ENCODE measurements at regions not wholly inside any gene's neighbourhood (a gene's known extent, or its start where the extent isn't known, plus 50 kb on each side); places are given as distances from the start of the nearest gene placed in this dataset.

DNA sequence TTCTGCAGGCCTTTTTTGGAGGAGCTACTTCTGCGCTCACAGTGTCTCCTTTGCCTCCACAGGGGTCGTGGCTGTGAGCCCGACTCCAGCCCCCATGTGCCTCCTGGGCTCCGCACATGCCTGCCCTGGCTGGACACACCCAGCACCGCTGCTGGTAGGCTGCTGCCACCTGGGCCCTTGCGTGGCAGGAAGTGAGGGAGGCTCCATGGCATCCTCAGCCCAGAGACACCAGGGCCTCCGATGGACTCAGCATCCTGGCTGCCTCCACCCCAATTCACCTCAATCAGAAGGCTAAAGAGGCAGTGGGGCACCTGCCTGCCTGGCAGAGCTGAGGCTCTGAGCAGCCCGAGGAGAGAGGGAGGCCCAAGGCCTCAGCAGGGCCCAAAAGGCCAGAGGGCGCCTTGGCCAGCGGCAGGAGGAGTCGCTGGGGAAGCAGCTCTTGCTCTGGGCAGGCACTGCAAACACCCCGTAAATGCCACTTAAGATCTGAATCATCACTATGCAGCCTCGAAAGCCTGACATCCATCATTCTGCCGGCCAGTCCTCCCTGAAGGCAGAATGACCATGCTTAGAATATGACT is 68.3 kb upstream of the OTOS start:
- no peak overlapping the region for H3K4me3 ChIP-seq (ENCODE audit: control insufficient read depth, low read depth, low read length)
- no peak for DNase-seq (ENCODE audit: low read depth)
- TF ChIP-seq, protein P1, sequence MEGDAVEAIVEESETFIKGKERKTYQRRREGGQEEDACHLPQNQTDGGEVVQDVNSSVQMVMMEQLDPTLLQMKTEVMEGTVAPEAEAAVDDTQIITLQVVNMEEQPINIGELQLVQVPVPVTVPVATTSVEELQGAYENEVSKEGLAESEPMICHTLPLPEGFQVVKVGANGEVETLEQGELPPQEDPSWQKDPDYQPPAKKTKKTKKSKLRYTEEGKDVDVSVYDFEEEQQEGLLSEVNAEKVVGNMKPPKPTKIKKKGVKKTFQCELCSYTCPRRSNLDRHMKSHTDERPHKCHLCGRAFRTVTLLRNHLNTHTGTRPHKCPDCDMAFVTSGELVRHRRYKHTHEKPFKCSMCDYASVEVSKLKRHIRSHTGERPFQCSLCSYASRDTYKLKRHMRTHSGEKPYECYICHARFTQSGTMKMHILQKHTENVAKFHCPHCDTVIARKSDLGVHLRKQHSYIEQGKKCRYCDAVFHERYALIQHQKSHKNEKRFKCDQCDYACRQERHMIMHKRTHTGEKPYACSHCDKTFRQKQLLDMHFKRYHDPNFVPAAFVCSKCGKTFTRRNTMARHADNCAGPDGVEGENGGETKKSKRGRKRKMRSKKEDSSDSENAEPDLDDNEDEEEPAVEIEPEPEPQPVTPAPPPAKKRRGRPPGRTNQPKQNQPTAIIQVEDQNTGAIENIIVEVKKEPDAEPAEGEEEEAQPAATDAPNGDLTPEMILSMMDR (conservative IDR thresholded peaks at IDR 0.05; ENCODE audit: control insufficient read depth, insufficient read depth, low read depth, low read length) = no peak

DNA sequence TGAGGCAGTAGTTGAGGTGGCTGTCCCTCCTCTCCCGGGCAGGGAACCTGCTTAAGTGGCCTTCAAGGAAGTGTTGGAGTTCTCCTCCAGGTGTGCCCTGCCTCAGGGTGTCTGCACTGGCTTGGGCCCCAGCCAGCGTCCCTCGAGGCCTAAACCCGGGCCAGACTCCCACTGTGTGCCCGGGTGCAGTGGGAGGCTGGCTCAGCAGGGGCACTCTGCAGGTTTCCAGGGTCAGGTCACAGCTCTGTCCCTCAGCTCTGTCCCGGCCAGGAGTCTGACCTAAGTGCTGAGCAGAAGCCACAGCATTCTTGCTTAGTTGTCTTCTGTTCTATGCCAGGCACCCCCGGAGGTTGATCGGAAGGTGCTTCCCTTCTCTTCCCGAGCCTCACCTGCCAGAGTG is 69.0 kb upstream of the OTOS start:
- H3K4me3 ChIP-seq (ENCODE audit: control insufficient read depth, low read depth, low read length) = no peak overlapping the region
- DNase-seq (ENCODE audit: low read depth) = no peak
- TF ChIP-seq, protein P1 (conservative IDR thresholded peaks at IDR 0.05; ENCODE audit: control insufficient read depth, insufficient read depth, low read depth, low read length) = no peak

DNA sequence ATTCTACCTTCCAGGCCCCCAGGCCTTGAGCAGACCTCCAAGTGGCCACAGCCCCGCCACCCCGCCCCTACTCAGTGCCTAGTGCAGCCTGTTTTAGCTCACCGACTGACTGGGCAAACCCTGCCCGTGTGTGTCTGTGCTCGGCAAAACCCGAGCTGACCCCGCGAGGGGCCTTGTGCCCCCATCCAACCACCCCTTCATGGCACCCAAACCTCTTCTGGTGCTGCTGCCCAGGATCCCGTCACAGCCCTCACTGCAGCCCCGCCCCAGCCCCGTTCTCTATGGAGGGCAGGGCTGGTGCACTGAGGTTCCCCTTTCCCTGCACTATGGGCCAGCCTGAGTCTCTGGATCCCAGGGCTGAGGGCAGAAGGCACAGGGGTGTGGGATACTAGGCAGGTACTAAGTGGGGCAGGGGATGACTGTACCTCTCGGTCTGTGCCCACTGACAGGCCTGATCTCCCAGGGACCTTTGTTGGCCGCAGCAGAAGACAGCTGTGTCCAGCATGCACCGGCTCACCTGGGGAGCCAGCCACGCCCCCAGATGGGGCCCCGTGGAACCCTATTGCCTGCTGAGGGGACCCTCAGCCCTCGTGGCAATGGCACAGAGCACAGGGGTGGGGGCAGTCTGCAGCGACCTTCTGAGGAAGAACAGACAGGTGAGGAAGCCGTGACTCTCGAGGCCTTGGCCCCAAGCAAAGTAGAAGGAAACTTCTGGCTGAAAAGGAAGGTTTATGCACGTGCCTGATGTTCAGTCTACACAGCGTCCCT is 69.9 kb upstream of the OTOS start:
- no peak overlapping the region for H3K4me3 ChIP-seq (ENCODE audit: control insufficient read depth, low read depth, low read length)
- no peak for DNase-seq (ENCODE audit: low read depth)
- TF ChIP-seq, protein P1 (conservative IDR thresholded peaks at IDR 0.05; ENCODE audit: control insufficient read depth, insufficient read depth, low read depth, low read length) = no peak

DNA sequence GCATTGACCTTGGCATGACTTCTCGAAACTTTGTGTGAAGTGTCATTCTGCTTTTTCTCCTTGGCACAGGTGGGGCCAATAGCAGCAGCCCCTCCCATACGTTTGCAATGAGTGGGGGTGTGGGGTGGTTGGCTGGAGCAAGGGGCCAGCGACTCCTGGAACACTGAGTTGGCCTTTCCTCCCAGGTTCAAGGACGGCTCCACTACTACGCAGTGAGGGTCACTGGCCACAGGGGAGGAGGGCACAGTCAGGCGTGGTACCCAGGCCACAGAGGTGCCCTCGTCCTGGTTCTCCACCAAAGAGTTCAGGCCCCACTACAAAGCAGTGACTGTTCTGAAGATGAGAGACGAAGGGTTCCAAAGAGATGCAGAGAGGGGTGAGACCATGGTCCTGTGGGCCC is 70.6 kb upstream of the OTOS start:
- H3K4me3 ChIP-seq (ENCODE audit: control insufficient read depth, low read depth, low read length) = no peak overlapping the region
- TF ChIP-seq, protein P1 (conservative IDR thresholded peaks at IDR 0.05; ENCODE audit: control insufficient read depth, insufficient read depth, low read depth, low read length) = no peak
- no peak for DNase-seq (ENCODE audit: low read depth)

DNA sequence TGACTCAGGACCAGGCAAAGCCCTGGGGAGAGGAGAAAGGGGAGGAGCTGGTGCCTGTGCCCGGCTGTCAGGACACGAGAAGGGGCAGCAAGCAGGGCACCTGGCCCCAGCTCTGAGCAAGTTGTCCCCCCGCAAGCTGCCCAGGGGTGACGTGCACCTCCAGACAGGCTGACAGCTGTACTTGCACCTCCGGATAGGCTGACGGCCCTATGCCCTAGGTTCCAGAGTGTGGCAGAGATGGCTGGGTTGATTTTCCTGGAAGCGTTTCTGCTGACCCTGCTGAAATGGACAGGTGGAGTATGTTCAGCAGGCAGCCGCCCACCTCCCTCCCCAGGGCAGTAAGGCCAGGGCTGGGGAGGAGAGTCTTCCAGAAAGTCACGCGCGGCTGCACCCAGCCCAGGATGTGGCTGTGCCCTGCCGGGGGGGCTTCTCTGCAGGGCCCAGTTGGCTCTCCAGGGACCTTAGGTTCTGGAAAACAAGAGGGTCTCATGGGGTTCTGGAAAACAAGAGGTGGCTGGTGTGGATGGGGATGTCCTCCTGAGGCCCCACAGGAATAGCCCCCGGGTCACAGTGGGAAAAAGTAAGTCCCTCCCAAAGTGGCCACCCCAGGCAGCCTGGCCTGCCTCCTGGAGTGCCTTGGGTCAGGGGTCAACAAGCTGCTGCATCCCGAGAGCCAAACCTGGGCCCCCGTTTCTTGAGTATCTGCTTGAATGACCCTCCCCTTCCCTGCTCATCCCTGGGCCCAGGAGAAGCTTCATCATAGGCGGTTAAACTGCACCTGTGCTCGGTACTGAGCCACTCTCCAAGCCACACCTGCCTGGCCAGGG is 71.4 kb upstream of the OTOS start:
- no peak overlapping the region for H3K4me3 ChIP-seq (ENCODE audit: control insufficient read depth, low read depth, low read length)
- TF ChIP-seq, protein P1 (conservative IDR thresholded peaks at IDR 0.05; ENCODE audit: control insufficient read depth, insufficient read depth, low read depth, low read length) = no peak
- DNase-seq (ENCODE audit: low read depth) = no peak

DNA sequence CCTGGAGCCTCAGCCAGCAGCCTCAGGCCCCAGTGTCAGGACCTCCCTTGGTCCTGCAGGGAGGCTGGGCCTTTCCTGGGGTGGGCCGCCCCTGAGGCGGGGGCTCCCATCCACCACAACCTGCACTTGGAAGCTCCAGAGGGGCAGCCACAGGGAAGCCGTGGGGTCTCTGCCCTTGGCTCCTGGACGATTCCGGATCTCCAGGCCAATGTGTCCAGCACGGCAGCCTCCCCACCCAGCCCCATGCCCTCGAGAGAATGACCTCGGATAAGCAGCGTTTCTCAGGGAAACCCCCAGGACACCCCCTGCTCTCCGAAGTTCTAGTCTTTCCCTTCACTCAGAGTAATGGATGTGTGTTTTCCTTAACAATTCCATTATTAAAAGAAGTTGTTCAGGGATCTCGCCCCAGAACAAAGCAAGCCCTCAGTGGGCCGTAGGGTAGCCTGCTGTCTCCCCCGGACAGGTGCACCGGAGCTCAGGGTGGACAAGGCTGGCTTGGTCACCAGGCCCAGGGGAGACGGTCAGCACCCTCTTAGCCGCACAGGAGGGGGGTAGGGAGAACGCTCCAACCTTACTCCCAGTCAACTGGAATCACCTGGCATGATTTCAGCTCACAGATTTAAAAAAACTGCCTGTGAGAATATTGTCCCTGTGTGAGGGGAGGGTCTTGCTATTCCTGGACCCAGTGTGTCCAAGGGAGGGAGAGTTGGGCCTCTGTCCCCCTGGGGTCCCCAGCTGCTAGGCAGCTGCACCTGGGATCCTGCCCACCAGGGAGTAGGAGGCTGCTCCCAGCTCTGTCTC is 72.2 kb upstream of the OTOS start:
- no peak for DNase-seq (ENCODE audit: low read depth)
- TF ChIP-seq, protein P1 (conservative IDR thresholded peaks at IDR 0.05; ENCODE audit: control insufficient read depth, insufficient read depth, low read depth, low read length) = no peak
- H3K4me3 ChIP-seq (ENCODE audit: control insufficient read depth, low read depth, low read length) = no peak overlapping the region

Measured in fibroblast of mammary gland (primary cell).